HEK293 (cell line): ENCODE measurements at regions not wholly inside any gene's neighbourhood (a gene's known extent, or its start where the extent isn't known, plus 50 kb on each side); places are given as distances from the start of the nearest gene placed in this dataset.

ENCODE experiments used
- CTCF ChIA-PET: fragments of 350-600 bp; formaldehyde crosslinking; extraction: SDS; loops from one replicate; lab custom pipeline; 2021; ENCODE audit warnings: antibody characterized with exemption; lab: Yijun Ruan, JAX
- POLR2A ChIA-PET: fragments of 300-600 bp; formaldehyde crosslinking; extraction: SDS; loops from one replicate; lab custom pipeline; 2020; ENCODE audit warnings: antibody characterized with exemption, inconsistent platforms; lab: Yijun Ruan, JAX
- H3K27ac ChIP-seq: fragments of 200-500 bp; sonication (Bioruptor generic); 2 replicates; pipeline ENCODE4 v1.5.1; 2014; ENCODE audit warnings: low read depth, low read length, control low read depth, inconsistent platforms; ENCODE audit errors: extremely low read depth
- H3K36me3 ChIP-seq, 2 experiments: fragments of 200-500 bp in 1 of 2; sonication (Bioruptor generic) in 1 of 2; 1 replicate in 1 of 2; 2 replicates in 1 of 2; pipeline ENCODE4 v1.5.1; 2014 to 2017; ENCODE audit warnings: inconsistent platforms in 2 of 2, low read length in 2 of 2; ENCODE audit not compliant: control insufficient read depth in 2 of 2, insufficient read depth in 1 of 2
- H3K4me1 ChIP-seq: fragments of 200-500 bp; sonication (Bioruptor generic); 2 replicates; pipeline ENCODE4 v1.5.1; 2014; ENCODE audit warnings: mild to moderate bottlenecking, low read length, inconsistent platforms; ENCODE audit not compliant: control insufficient read depth, insufficient read depth
- H3K4me3 ChIP-seq: 2 replicates; pipeline ENCODE4 v1.5.1; 2011; ENCODE audit warnings: low read depth, mild to moderate bottlenecking, control low read depth, low read length, moderate library complexity
- H3K9me3 ChIP-seq: fragments of 200-500 bp; sonication (Bioruptor generic); 2 replicates; pipeline ENCODE4 v1.5.1; 2014; ENCODE audit warnings: low read depth, low read length, inconsistent platforms; ENCODE audit not compliant: control insufficient read depth, insufficient read depth
- BCL11A ChIP-seq: fragments of 450-650 bp; formaldehyde crosslinking; IDR thresholded peaks from 2 replicates; pipeline ENCODE4 v1.5.1; 2016; ENCODE audit warnings: low read depth, missing biosample characterization, missing genetic modification characterization
- EGR2 ChIP-seq: fragments of 450-650 bp; formaldehyde crosslinking; IDR thresholded peaks from 2 replicates; pipeline ENCODE4 v1.5.1; 2016; ENCODE audit warnings: low read depth, missing biosample characterization, missing genetic modification characterization
- INSM2 ChIP-seq: fragments of 450-650 bp; formaldehyde crosslinking; IDR thresholded peaks from 2 replicates; pipeline ENCODE4 v1.5.1; 2016; ENCODE audit warnings: missing biosample characterization, missing genetic modification characterization
- KLF16 ChIP-seq: fragments of 450-650 bp; formaldehyde crosslinking; IDR thresholded peaks from 2 replicates; pipeline ENCODE4 v1.5.1; 2017; ENCODE audit warnings: missing biosample characterization, missing genetic modification characterization
- SCRT1 ChIP-seq: fragments of 450-650 bp; formaldehyde crosslinking; IDR thresholded peaks from 2 replicates; pipeline ENCODE4 v1.5.1; 2016; ENCODE audit warnings: missing biosample characterization, missing genetic modification characterization, borderline replicate concordance
- YY2 ChIP-seq: fragments of 450-650 bp; formaldehyde crosslinking; IDR thresholded peaks from 2 replicates; pipeline ENCODE4 v1.5.1; 2016; ENCODE audit warnings: missing biosample characterization, missing genetic modification characterization
- ZBTB1 ChIP-seq: fragments of 450-650 bp; formaldehyde crosslinking; IDR thresholded peaks from 2 replicates; pipeline ENCODE4 v1.5.1; 2016; ENCODE audit warnings: missing biosample characterization, missing genetic modification characterization
- ZBTB21 ChIP-seq: fragments of 450-650 bp; formaldehyde crosslinking; IDR thresholded peaks from 2 replicates; pipeline ENCODE4 v1.5.1; 2017; ENCODE audit warnings: missing biosample characterization, missing genetic modification characterization
- ZFHX2 ChIP-seq: fragments of 450-650 bp; formaldehyde crosslinking; conservative IDR thresholded peaks from 2 replicates; pipeline ENCODE4 v1.5.1; 2016; ENCODE audit warnings: missing biosample characterization, missing genetic modification characterization
- ZFP37 ChIP-seq: fragments of 450-650 bp; formaldehyde crosslinking; IDR thresholded peaks from 2 replicates; pipeline ENCODE4 v1.5.1; 2016; ENCODE audit warnings: missing biosample characterization, missing genetic modification characterization
- ZFP69B ChIP-seq: fragments of 450-650 bp; formaldehyde crosslinking; IDR thresholded peaks from 2 replicates; pipeline ENCODE4 v1.5.1; 2016; ENCODE audit warnings: missing biosample characterization, missing genetic modification characterization
- ZNF140 ChIP-seq: fragments of 450-650 bp; formaldehyde crosslinking; IDR thresholded peaks from 2 replicates; pipeline ENCODE4 v1.5.1; 2016; ENCODE audit warnings: missing biosample characterization, missing genetic modification characterization
- ZNF18 ChIP-seq: fragments of 450-650 bp; formaldehyde crosslinking; IDR thresholded peaks from 2 replicates; pipeline ENCODE4 v1.5.1; 2016; ENCODE audit warnings: missing biosample characterization, missing genetic modification characterization
- ZNF202 ChIP-seq: fragments of 450-650 bp; formaldehyde crosslinking; IDR thresholded peaks from 2 replicates; pipeline ENCODE4 v1.5.1; 2016; ENCODE audit warnings: missing biosample characterization, missing genetic modification characterization, borderline replicate concordance
- ZNF214 ChIP-seq: fragments of 450-650 bp; formaldehyde crosslinking; IDR thresholded peaks from 2 replicates; pipeline ENCODE4 v1.5.1; 2017; ENCODE audit warnings: missing biosample characterization, mild to moderate bottlenecking, missing genetic modification characterization, borderline replicate concordance
- ZNF221 ChIP-seq: fragments of 450-650 bp; formaldehyde crosslinking; IDR thresholded peaks from 2 replicates; pipeline ENCODE4 v1.5.1; 2017; ENCODE audit warnings: missing biosample characterization, missing genetic modification characterization, borderline replicate concordance
- ZNF48 ChIP-seq: fragments of 450-650 bp; formaldehyde crosslinking; IDR thresholded peaks from 2 replicates; pipeline ENCODE4 v1.5.1; 2016; ENCODE audit warnings: missing biosample characterization, missing genetic modification characterization
- ZNF529 ChIP-seq: fragments of 450-650 bp; formaldehyde crosslinking; IDR thresholded peaks from 2 replicates; pipeline ENCODE4 v1.5.1; 2017; ENCODE audit warnings: missing genetic modification characterization, missing biosample characterization; ENCODE audit not compliant: insufficient replicate concordance
- ZNF555 ChIP-seq: fragments of 450-650 bp; formaldehyde crosslinking; conservative IDR thresholded peaks from 2 replicates; pipeline ENCODE4 v1.5.1; 2017; ENCODE audit warnings: missing biosample characterization, mild to moderate bottlenecking, missing genetic modification characterization, inconsistent platforms
- ZNF571 ChIP-seq: fragments of 450-650 bp; formaldehyde crosslinking; IDR thresholded peaks from 2 replicates; pipeline ENCODE4 v1.5.0; 2017; ENCODE audit warnings: missing biosample characterization, missing genetic modification characterization
- ZNF585B ChIP-seq: fragments of 450-650 bp; formaldehyde crosslinking; IDR thresholded peaks from 2 replicates; pipeline ENCODE4 v1.5.1; 2016; ENCODE audit warnings: missing biosample characterization, missing genetic modification characterization
- ZNF791 ChIP-seq: fragments of 450-650 bp; formaldehyde crosslinking; IDR thresholded peaks from 2 replicates; pipeline ENCODE4 v1.5.1; 2016; ENCODE audit warnings: missing biosample characterization, missing genetic modification characterization
- ZNF843 ChIP-seq: fragments of 450-650 bp; formaldehyde crosslinking; IDR thresholded peaks from 2 replicates; pipeline ENCODE4 v1.5.1; 2016; ENCODE audit warnings: missing biosample characterization, missing genetic modification characterization
- ZSCAN4 ChIP-seq: fragments of 450-650 bp; formaldehyde crosslinking; IDR thresholded peaks from 2 replicates; pipeline ENCODE4 v1.5.1; 2017; ENCODE audit warnings: missing biosample characterization, missing genetic modification characterization

GRCh38 chr3:137282871-137283270 is 325.1 kb downstream of the IL20RB start (continued):
- TF ChIP-seq INSM2 (tag by site-specific recombination): no peak
- TF ChIP-seq ZFP69B (tag by site-specific recombination): no peak
- TF ChIP-seq SCRT1 (tag by site-specific recombination): no peak
- TF ChIP-seq ZBTB1 (tag by site-specific recombination): no peak
- TF ChIP-seq ZNF555: no peak
- TF ChIP-seq ZNF529 (tag by site-specific recombination): no peak
- TF ChIP-seq ZBTB21 (tag by site-specific recombination): no peak
- TF ChIP-seq, all 188 proteins: peak for 0

GRCh38 chr3:137285924-137286323 is 328.1 kb downstream of the IL20RB start:
- CTCF ChIA-PET: no interaction called here
- H3K27ac ChIP-seq: no peak overlapping the region
- POLR2A ChIA-PET: no interaction called here
- no peak for TF ChIP-seq ZNF140
- no peak for TF ChIP-seq ZFHX2 (tag by site-specific recombination)
- no peak for TF ChIP-seq ZFP37 (tag by site-specific recombination)
- no peak for TF ChIP-seq ZNF843 (tag by site-specific recombination)
- no peak for TF ChIP-seq ZNF571
- TF ChIP-seq, all 188 proteins: peak for 0
- Histone ChIP-seq H3K36me3 (no peaks in the 10 kb centered on the region), H3K4me1 (no peaks in the 10 kb centered on the region), H3K9me3 (no peaks in the 10 kb centered on the region), H3K4me3 (no peak overlapping the region)

- Histone ChIP-seq H3K9me3 (no peaks in the 10 kb centered on the region), H3K36me3 (no peaks in the 10 kb centered on the region), H3K4me1 (no peaks in the 10 kb centered on the region), H3K27ac (no peak overlapping the region), H3K4me3 (no peak overlapping the region)
- POLR2A ChIA-PET: no interaction called here
- CTCF ChIA-PET: no interaction called here
- TF ChIP-seq ZNF214: no peak
- TF ChIP-seq ZNF202 (tag by site-specific recombination): no peak
- no peak for TF ChIP-seq EGR2
- TF ChIP-seq ZNF18 (tag by site-specific recombination): no peak
- no peak for TF ChIP-seq ZNF571
- no peak for TF ChIP-seq BCL11A
- TF ChIP-seq YY2 (tag by site-specific recombination): no peak
- no peak for TF ChIP-seq ZSCAN4 (tag by site-specific recombination)
- TF ChIP-seq ZFP37 (tag by site-specific recombination): no peak
- TF ChIP-seq ZNF791: no peak
- no peak for TF ChIP-seq ZNF48 (tag by site-specific recombination)
- TF ChIP-seq ZNF221 (tag by site-specific recombination): no peak
- no peak for TF ChIP-seq KLF16 (tag by site-specific recombination)
- no peak for TF ChIP-seq ZNF585B (tag by site-specific recombination)
Observed at GRCh38 chr3:137293086-137293485, 335.3 kb downstream of the IL20RB start.
